ENCODE measurements at regions not wholly inside any gene's neighbourhood (a gene's known extent, or its start where the extent isn't known, plus 50 kb on each side); places are given as distances from the start of the nearest gene placed in this dataset.

GRCh38 chr7:26477381-26477990 is 185.8 kb downstream of the SNX10 start:
- TF ChIP-seq EP300 (IDR thresholded peaks at IDR 0.05) (no peak), POLR2A (IDR thresholded peaks at IDR 0.05) (no peak), CTCF (IDR thresholded peaks at IDR 0.05) (no peak), POLR2AphosphoS5 (IDR thresholded peaks at IDR 0.05) (no peak)
- Histone ChIP-seq H3K27ac (no peak overlapping the region), H3K36me3 (no peaks in the 10 kb centered on the region), H3K27me3 (no peaks in the 10 kb centered on the region), H3K9me3 (no peaks in the 10 kb centered on the region), H3K4me3 (no peak overlapping the region), H3K4me1 (no peaks in the 10 kb centered on the region)
- WGBS, 5 donors: 68 to 79% (median 73%) methylated on average over 4 of the region's 4 CpGs
- DNase-seq: no peak
- intact Hi-C loops (cut with DNase I; ENCODE audit: low total_unique reads): no loop called here

- H3K4me3 ChIP-seq: no peak overlapping the region
- no peak overlapping the region for H3K27ac ChIP-seq
- TF ChIP-seq EP300 (IDR thresholded peaks at IDR 0.05) (no peak), POLR2A (IDR thresholded peaks at IDR 0.05) (no peak), POLR2AphosphoS5 (IDR thresholded peaks at IDR 0.05) (no peak), CTCF (IDR thresholded peaks at IDR 0.05) (no peak)
- no peaks in the 10 kb centered on the region for H3K36me3 ChIP-seq
- H3K9me3 ChIP-seq: no peaks in the 10 kb centered on the region
- 85 to 92% (median 88%) methylated on average over 4 of the region's 4 CpGs for WGBS, 5 donors
- no peaks in the 10 kb centered on the region for H3K4me1 ChIP-seq
- intact Hi-C loops (cut with DNase I; ENCODE audit: low total_unique reads): no loop called here
- no peak for DNase-seq
- no peaks in the 10 kb centered on the region for H3K27me3 ChIP-seq
These were observed 186.9 kb downstream of the SNX10 start for GRCh38 chr7:26478550-26478949.

DNA sequence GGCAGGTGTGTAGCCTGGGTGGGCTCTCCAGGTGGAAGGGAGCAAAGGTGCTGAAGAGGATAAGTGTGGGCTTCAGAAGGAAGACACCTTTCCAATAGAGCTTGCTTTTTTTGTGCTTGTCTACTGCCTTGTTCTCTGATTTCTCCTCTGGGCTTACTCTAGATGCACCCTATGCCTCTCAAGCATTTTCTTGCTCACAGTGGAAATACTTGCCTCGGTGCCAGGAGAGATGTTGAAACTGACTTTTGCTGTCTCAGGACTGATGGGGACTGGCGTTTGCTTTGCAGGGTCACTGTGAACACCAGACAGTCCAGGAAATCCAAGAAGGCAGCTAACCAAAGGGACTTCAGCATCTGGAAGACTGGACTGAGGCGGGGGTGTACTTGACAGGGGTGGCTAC is 187.9 kb downstream of the SNX10 start:
- TF ChIP-seq CTCF (IDR thresholded peaks at IDR 0.05) (no peak), POLR2A (IDR thresholded peaks at IDR 0.05) (no peak), EP300 (IDR thresholded peaks at IDR 0.05) (no peak), POLR2AphosphoS5 (IDR thresholded peaks at IDR 0.05) (no peak)
- DNase-seq: no peak
- WGBS, 5 donors: 72 to 87% (median 76%) methylated on average over 3 of the region's 3 CpGs
- Histone ChIP-seq H3K4me3 (no peak overlapping the region), H3K9me3 (peaks cover 0 to 4% (median 0%) of the 10 kb centered on the region in 4 donors), H3K36me3 (no peaks in the 10 kb centered on the region), H3K27me3 (no peaks in the 10 kb centered on the region), H3K27ac (no peak overlapping the region), H3K4me1 (no peaks in the 10 kb centered on the region)
- intact Hi-C loops (cut with DNase I; ENCODE audit: low total_unique reads): no loop called here

DNA sequence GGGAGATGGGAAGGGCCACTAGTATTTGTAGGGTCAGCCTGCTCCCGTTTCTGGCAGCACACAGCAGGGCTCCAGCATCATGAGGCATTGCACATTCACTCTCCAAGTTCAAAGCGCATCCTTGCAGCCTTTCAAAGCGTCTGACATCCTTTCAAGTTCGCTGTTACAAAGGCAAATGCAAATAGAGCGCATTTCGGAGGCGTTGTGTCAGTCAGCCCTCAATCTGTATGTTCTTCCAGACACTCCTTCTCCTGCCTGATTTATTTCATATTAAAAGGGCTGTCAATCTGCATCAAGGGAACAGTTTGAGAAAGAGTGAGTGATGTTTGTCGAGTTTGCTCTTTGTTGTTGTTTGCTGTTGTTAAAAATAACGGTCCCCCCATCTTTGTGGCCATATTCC is 188.5 kb downstream of the SNX10 start:
- no peaks in the 10 kb centered on the region for H3K4me1 ChIP-seq
- WGBS, 5 donors: 65 to 85% (median 70%) methylated on average over 9 of the region's 9 CpGs
- TF ChIP-seq CTCF (IDR thresholded peaks at IDR 0.05): no peak
- no peak for TF ChIP-seq POLR2A (IDR thresholded peaks at IDR 0.05)
- no peak for TF ChIP-seq EP300 (IDR thresholded peaks at IDR 0.05)
- no peak for TF ChIP-seq POLR2AphosphoS5 (IDR thresholded peaks at IDR 0.05)
- H3K9me3 ChIP-seq: peaks cover 0 to 4% (median 0%) of the 10 kb centered on the region in 4 donors
- intact Hi-C loops (cut with DNase I; ENCODE audit: low total_unique reads): no loop called here
- no peaks in the 10 kb centered on the region for H3K36me3 ChIP-seq
- H3K4me3 ChIP-seq: no peak overlapping the region
- no peaks in the 10 kb centered on the region for H3K27me3 ChIP-seq
- H3K27ac ChIP-seq: no peak overlapping the region
- DNase-seq: no peak

Measured in stomach (tissue), 8 donors.